ENCODE measurements at regions not wholly inside any gene's neighbourhood (a gene's known extent, or its start where the extent isn't known, plus 50 kb on each side); places are given as distances from the start of the nearest gene placed in this dataset.

- no peak for TF ChIP-seq EZH2 (IDR thresholded peaks at IDR 0.05; ENCODE audit: borderline replicate concordance, low read depth, low read length, severe bottlenecking)
- Histone ChIP-seq H4K20me1 (ENCODE audit: insufficient read depth, low read length) (peaks cover 3% of the 10 kb centered on the region; the same call in 1 of the 2 replicates), H3K4me2 (ENCODE audit: insufficient read depth, low read length) (no peak overlapping the region), H3K27me3 (ENCODE audit: insufficient read depth, low read length, poor library complexity) (no peaks in the 10 kb centered on the region), H3K9ac (ENCODE audit: low read depth, low read length) (no peak overlapping the region), H3K36me3 (ENCODE audit: insufficient read depth, low read length) (peaks cover 10% of the 10 kb centered on the region; the same call in 1 of the 2 replicates), H3K9me3 (ENCODE audit: insufficient read depth, low read length, severe bottlenecking) (no peaks in the 10 kb centered on the region), H2AFZ (ENCODE audit: low read depth, low read length) (no peak overlapping the region), H3K4me1 (ENCODE audit: insufficient read depth, low read length) (peaks cover 52% of the 10 kb centered on the region), H3K4me3 (ENCODE audit: low read depth in 1 of 2, low read length in 2 of 2) (no peak overlapping the region), H3K27ac (ENCODE audit: low read length) (no peak overlapping the region), H3K79me2 (ENCODE audit: insufficient read depth, low read length) (peaks cover 97% of the 10 kb centered on the region)
- ATAC-seq (ENCODE audit: insufficient read depth, low read depth) = no peak
- DNase-seq = no peak
Observed at GRCh38 chr7:131000873-131001272, 266.9 kb upstream of the KLF14 start.

GRCh38 chr7:131002600-131002999, 268.6 kb upstream of the KLF14 start:
- Histone ChIP-seq H3K36me3 (ENCODE audit: insufficient read depth, low read length) (peaks cover 13% of the 10 kb centered on the region; the same call in 1 of the 2 replicates), H3K4me3 (ENCODE audit: low read depth in 1 of 2, low read length in 2 of 2) (no peak overlapping the region), H3K27ac (ENCODE audit: low read length) (0 out of 2 replicates have a peak overlapping the region, but pooled peaks have one; percentile 0), H3K79me2 (ENCODE audit: insufficient read depth, low read length) (peaks cover 95% of the 10 kb centered on the region), H3K27me3 (ENCODE audit: insufficient read depth, low read length, poor library complexity) (no peaks in the 10 kb centered on the region), H3K4me1 (ENCODE audit: insufficient read depth, low read length) (peaks cover 41% of the 10 kb centered on the region), H3K9ac (ENCODE audit: low read depth, low read length) (no peak overlapping the region), H3K9me3 (ENCODE audit: insufficient read depth, low read length, severe bottlenecking) (no peaks in the 10 kb centered on the region), H4K20me1 (ENCODE audit: insufficient read depth, low read length) (no peaks in the 10 kb centered on the region; the same call in 1 of the 2 replicates), H3K4me2 (ENCODE audit: insufficient read depth, low read length) (no peak overlapping the region), H2AFZ (ENCODE audit: low read depth, low read length) (no peak overlapping the region)
- TF ChIP-seq EZH2 (IDR thresholded peaks at IDR 0.05; ENCODE audit: borderline replicate concordance, low read depth, low read length, severe bottlenecking) (no peak), CTCF (IDR thresholded peaks at IDR 0.05; ENCODE audit: borderline replicate concordance, extremely low read depth, low read length, poor library complexity, severe bottlenecking) (no peak)
- DNase-seq = no peak
- ATAC-seq (ENCODE audit: insufficient read depth, low read depth) = no peak

GRCh38 chr7:131003634-131004033, 269.6 kb upstream of the KLF14 start:
- H2AFZ ChIP-seq (ENCODE audit: low read depth, low read length) = no peak overlapping the region
- TF ChIP-seq EZH2 (IDR thresholded peaks at IDR 0.05; ENCODE audit: borderline replicate concordance, low read depth, low read length, severe bottlenecking) (no peak), CTCF (IDR thresholded peaks at IDR 0.05; ENCODE audit: borderline replicate concordance, extremely low read depth, low read length, poor library complexity, severe bottlenecking) (no peak)
- H3K27me3 ChIP-seq (ENCODE audit: insufficient read depth, low read length, poor library complexity) = no peaks in the 10 kb centered on the region
- no peaks in the 10 kb centered on the region for H3K9me3 ChIP-seq (ENCODE audit: insufficient read depth, low read length, severe bottlenecking)
- H3K79me2 ChIP-seq (ENCODE audit: insufficient read depth, low read length) = peaks cover 97% of the 10 kb centered on the region
- DNase-seq = no peak
- no peak overlapping the region for H3K4me3 ChIP-seq (ENCODE audit: low read depth in 1 of 2, low read length in 2 of 2)
- H4K20me1 ChIP-seq (ENCODE audit: insufficient read depth, low read length) = no peaks in the 10 kb centered on the region; the same call in 1 of the 2 replicates
- no peak overlapping the region for H3K4me2 ChIP-seq (ENCODE audit: insufficient read depth, low read length)
- no peak overlapping the region for H3K9ac ChIP-seq (ENCODE audit: low read depth, low read length)
- no peak overlapping the region for H3K27ac ChIP-seq (ENCODE audit: low read length)
- peaks cover 40% of the 10 kb centered on the region for H3K4me1 ChIP-seq (ENCODE audit: insufficient read depth, low read length)
- H3K36me3 ChIP-seq (ENCODE audit: insufficient read depth, low read length) = peaks cover 15% of the 10 kb centered on the region; the same call in 1 of the 2 replicates
- ATAC-seq (ENCODE audit: insufficient read depth, low read depth) = no peak

- TF ChIP-seq EZH2 (IDR thresholded peaks at IDR 0.05; ENCODE audit: borderline replicate concordance, low read depth, low read length, severe bottlenecking) (no peak), CTCF (IDR thresholded peaks at IDR 0.05; ENCODE audit: borderline replicate concordance, extremely low read depth, low read length, poor library complexity, severe bottlenecking) (no peak)
- Histone ChIP-seq H2AFZ (ENCODE audit: low read depth, low read length) (no peak overlapping the region), H3K4me3 (ENCODE audit: low read depth in 1 of 2, low read length in 2 of 2) (no peak overlapping the region), H3K4me1 (ENCODE audit: insufficient read depth, low read length) (peaks cover 39% of the 10 kb centered on the region), H3K79me2 (ENCODE audit: insufficient read depth, low read length) (peaks cover 97% of the 10 kb centered on the region), H3K36me3 (ENCODE audit: insufficient read depth, low read length) (peaks cover 15% of the 10 kb centered on the region; the same call in 1 of the 2 replicates), H3K9me3 (ENCODE audit: insufficient read depth, low read length, severe bottlenecking) (no peaks in the 10 kb centered on the region), H3K4me2 (ENCODE audit: insufficient read depth, low read length) (no peak overlapping the region), H3K9ac (ENCODE audit: low read depth, low read length) (no peak overlapping the region), H3K27ac (ENCODE audit: low read length) (0 out of 2 replicates have a peak overlapping the region, but pooled peaks have one; percentile 9), H3K27me3 (ENCODE audit: insufficient read depth, low read length, poor library complexity) (no peaks in the 10 kb centered on the region), H4K20me1 (ENCODE audit: insufficient read depth, low read length) (no peaks in the 10 kb centered on the region; the same call in 1 of the 2 replicates)
- DNase-seq (no peak), ATAC-seq (ENCODE audit: insufficient read depth, low read depth) (no peak)
Observed at GRCh38 chr7:131004371-131004770, 270.4 kb upstream of the KLF14 start.
